ENCODE measurements at regions not wholly inside any gene's neighbourhood (a gene's known extent, or its start where the extent isn't known, plus 50 kb on each side); places are given as distances from the start of the nearest gene placed in this dataset.
"Not testable (repeated sequence)": the region's sequence is repeated elsewhere in the genome, so short reads cannot be mapped to it uniquely, and the experiment has no call there.

DNA sequence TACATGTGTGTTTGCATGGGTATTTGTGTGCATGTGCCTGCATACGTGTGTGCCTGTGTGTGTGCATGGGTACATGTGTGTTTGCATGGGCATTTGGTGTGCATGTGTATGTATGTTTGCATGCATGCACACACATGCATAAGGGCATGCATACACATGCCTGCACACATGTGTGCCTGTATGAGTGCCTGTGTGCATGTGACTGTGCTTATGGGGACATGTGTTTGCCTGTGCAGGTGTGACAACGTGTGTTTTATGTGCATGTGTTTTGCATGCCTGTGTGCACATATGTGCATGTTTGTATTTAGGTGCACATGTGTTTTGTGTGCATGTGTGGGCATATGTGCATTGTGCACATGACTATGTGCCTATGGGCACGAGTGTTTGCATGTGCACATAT is 165.7 kb downstream of the ERMARD start:
- DNase-seq, result no peak

DNA sequence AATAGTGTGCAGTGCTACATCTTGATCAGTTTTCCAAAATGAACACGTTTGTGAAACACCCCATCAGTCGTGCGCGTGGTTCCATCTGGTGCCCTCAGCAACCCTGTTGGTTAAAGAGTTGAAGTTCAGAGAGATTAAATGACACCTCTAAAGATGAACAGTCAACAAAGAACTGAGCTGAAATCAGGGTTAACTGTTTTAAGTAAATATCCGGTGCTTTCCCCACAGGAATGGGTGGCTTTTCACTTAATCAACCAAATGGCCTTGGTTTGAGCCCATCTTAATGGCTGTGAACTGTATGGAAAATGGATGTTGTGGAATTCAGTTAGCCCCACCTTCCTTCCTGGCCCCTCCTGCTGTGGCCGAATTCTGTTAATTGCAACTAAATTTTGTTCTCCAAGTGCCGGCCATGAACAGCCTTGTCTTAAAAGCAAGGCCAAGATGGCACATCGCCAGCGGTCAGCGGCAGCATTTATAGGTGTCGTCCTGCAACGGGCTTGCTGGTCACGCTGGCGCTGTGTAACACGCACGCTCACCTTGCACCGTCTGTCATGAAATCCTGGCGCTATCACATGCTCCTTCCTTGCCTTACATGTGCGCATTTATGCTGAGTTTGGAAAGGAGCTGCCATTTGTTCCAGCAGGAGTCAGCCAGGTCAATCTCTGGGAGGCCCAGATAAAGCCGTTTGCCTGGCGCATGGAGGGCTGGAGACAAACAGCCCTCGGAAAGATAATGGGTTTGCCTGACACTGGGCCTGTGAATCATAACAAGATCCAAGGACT is 164.5 kb downstream of the ERMARD start:
- no peak for DNase-seq

DNA sequence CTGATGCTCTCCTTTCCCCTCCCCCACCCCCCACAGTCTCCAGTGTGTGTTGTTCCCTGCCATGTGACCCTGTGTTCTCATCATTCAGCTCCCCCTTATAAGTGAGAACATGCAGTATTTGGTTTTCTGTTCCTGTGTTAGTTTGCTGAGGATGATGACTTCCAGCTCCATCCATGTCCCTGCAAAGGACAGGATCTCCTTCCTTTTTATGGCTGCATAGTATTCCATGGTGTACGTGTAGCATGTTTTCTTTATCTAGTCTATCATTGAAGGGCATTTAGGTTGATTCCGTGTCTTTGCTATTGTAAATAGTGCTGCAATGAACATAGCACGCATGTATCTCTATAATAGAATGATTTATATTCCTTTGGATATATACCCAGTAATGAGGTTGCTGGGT is 162.3 kb downstream of the ERMARD start:
- not testable (repeated sequence) for DNase-seq

DNA sequence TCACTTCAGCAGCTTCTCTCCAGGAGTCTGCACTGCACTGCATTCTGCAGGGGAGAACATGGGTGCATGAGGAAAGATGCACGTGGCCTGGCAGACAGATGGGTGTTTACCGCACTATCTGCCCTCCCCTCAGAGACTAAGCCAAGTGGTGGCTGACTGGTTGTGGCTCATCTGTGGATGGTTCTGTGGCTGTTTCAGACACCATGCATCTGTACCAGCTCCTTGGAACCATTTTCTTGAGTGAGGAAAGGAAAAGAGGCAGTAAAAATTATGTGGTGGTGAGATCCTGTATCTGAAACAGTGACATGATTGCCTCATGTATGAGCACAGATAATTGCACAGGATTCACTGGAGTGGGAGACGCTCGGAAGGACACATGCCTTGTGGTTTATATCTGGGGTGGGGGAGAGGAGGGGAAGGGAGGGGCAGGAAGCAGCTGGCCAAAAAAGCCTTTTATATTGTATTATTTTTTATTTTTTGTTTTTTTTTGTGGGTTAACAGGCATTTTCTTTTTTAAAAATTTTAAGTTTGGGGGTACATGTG is 161.7 kb downstream of the ERMARD start:
- no peak for DNase-seq

DNA sequence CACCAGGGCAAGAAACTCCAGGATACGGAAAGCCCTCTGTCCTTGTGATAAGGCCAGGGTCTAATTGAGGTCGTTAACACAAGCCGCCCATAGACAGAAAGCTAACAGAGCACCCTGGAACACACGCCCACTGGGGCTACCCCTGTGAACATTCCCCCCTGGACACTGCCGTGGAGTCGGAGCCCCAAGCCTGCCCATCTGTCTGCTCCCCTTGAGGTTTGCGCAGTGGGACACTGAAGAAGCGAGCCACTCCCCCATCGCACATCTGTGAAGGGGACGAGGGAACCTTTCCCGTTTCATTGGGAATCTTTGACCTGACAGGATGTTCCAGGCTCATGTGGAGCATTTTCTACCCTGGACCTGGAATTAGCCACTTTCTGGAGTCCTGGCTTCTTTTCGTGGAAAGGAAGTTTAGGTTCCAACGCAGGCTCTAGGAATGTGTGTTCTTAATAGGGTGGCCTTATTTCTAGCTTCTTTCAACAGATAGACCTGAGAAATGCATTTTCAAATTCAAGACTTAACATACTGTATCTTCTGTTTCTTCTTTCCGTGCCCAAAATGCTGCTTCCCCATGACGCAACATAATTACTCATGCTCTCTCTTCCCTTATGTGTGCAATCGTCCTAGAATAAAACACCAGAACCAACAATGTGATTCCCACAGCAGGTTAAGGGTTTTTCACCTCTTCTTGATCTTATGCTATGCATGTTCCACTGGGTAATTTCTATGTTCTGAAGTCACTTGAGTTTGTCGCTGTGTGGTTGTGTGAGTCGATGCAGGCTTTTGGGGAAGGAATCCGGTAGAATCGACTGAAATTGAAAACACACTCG is 161.1 kb downstream of the ERMARD start:
- no peak for DNase-seq

DNA sequence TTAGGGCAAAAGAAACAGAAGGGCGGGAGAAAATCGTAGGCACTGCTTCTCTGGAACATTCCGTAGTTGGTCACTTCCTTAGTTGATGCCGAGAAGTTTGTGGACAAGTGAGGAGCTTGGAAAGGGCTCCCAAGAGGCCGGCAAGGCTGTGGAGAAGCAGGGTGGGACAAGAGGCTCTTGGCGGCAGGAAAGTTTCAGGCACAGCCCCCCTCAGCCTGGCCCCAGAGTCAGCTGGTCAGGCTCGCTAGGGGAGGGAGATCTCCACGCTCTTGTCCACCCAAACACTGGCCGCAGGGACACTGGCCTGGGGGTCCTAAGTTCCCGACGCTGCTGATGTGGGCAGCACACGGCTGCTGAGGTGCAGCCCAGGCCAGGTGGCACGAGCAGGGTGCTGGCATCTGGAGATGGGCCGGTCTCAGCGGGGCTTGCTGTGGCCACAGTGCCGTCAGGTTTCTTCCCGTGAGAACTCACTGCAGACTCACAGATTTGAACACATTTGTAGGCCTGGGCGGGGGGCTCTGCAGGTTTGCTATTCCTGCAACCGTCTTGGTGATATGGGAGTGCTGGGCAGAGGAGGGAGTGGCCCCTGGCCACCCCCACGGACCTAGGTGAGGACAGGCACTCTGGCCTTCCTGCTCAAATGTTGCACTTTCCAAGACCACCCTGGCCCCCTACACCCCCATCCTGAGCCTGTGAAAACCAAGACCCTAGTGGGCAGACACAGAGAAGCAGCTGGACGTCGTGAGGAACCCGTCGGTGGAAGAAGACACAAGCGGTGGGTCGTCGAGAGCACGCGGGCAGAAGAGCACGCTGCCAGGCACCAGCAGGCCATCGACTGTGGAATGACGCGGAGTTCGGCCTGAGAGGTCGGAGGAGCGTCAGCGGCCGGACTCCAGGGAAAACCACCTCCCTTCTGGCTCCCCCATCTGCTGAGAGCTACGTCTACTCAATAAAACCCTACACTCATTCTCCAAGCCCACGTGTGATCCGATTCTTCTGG is 160.1 kb downstream of the ERMARD start:
- DNase-seq, result no peak

DNA sequence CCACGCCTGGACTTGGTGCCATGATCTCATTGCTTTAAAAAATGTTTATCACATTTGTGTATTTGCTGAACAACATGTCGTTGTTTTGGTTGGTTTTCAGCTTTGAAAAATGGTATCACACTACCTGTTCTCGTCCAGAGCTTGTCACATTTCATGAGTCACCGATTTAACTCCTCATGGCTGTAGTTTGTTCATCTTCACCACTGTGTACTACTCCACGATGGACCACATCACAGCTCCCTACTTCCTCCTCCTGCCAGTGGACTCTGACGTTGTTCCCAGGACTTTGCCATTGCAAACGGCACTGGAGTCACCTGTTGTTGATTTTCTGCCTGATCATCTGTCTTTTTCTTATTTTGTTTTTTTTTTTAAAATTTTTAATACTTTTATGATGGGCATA is 157.7 kb downstream of the ERMARD start:
- no peak for DNase-seq

DNA sequence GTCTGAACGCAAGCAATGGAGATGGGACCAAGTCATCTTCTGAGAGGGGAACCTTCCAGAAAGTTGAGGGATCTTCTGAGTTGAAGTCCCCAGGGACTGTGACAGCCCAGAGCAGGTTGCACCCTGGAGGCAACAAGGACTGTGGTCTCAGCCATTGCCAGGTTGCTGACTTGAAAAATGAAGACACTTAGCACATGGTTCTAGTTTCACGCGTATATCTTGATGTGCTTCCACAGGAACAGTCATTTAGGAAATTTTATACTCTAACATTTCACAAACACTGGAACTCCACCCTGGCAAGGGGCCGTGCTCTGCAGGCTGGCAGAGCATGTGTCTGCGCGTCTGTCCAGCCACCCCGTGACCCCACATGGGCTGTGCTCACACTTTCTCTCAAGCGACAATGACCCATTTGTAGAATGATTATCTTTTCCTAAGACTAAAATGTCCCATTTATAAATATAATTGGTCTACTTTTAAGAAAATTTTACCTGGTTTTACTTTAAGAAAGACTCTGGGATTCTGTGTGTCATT is 157.0 kb downstream of the ERMARD start:
- DNase-seq, result no peak

DNA sequence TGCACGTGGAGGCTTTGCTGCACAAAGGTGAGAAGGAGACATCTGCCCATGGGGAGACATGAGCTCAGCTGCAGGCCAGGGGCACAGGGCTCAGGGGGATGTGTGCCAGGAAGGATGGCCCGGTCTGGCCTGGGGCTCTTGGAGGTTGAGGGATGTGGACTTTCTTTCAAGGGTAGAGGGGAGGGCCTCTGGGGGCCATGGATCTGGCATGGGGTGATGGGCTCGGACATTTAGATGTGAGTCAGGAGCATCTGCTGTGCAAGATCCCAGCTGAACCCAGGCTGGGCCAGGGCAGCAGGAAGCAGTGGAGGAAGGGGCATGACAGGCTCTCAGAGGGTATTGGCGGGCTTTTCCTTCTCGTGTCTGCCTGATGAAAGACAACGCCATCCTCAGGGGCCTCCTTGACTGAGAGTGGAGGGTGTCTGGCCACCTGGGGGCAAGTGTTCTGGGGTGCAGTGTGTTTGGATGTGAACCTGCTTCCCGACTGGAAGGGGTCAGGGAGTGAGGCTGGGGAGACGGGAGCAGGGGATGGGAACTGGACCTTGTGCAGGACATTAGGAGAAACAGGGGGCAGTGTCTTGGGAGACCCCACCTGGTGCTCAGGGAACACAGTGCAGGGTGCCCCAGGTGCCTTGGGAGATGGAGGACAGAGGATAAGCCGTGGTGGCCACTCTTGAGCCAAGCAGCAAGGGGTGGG is 156.1 kb downstream of the ERMARD start:
- no peak for DNase-seq

DNA sequence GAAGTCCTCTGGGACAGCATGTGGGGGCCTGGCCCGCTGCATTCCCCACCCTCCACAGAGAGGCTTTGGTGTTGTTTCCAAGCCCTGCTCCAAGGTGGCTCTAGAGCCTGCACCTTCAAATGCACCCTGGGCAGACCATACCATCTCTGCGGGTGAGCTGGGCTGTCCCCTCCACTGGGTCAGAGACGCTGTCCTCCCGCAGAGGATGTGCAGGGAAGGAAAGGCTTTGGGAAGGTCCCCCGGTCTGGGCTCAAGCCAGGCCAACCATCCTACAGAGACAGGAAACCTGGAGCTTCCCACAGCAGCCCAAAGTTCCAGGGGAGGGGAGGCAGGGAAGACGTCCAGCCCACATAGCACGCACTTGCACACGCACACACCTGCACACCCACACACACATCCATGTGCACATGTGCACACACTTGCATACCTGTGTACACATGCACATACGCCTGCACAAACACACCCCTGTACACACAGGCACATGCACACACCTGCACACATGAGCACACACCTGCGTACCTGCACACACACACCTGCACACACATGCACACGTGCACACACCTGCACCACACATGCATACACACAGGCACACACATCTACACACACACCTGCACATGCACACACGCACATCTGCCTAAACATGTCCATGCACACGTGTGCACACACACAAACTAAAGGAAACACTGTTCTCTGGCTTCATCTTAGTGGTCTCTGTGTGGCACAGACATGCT is 155.4 kb downstream of the ERMARD start:
- no peak for DNase-seq

DNA sequence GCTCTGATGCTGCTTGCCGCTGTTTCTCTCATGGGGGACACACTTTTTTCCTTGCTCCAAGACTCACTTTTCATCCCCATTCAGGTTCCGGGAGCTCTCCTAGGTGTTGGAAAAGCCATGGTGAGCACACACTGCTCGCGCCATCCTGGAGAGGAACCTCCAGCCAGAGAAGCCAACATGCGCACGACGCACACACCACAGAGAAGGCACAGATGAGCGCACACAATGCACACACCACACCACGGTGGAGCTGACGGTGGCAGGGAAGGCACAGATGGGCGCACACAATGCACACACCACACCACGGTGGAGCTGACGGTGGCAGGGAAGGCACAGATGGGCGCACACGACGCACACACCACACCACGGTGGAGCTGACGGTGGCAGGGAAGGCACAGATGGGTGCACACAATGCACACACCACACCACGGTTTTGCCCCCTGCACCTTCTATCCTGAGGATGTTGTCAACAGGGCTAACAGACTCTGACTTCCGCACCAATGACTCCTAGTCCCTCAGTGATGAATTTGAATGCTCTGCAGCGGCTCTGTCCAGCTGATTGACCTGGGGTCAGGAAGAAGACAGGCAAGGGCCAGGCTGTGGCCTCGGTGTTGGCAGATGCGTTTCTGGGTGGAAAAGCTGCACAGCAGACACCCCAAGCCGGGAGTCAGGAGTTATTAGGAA is 154.7 kb downstream of the ERMARD start:
- DNase-seq, result no peak

DNA sequence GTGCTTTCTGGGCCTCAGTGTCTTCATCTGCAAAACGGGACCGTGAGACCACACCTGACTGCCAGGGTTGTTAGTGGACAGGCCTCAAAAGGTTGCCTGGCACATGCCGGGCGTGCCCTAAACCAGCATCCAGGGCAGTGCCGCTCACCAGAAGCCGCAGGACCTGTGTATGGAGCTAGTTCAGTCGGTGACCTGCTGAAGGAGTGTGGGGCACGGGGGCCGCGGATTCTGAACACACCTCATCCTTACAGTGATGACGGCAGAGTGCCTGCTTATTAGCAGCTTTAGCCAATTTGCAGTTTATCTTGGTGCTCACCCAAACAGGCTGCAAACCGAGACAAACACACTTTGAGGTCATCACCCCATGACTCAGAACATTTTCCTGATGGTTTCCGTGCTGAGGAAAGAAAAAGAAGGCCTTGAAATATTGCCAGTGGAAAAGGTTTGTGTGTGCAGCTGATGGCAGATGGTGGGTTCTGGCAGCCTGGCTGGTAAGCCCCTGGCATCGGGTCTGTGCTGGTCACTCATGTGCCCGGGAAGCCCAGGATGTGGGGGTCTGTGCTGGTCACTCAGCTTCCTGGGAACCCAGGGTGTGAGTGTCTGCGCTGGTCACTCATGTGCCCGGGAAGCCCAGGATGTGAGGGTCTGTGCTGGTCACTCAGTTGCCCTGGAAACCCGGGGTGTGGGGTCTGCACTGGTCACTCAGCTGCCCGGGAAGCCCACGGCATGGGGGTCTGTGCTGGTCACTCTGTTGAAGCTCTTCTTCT is 153.8 kb downstream of the ERMARD start:
- no peak for DNase-seq

DNA sequence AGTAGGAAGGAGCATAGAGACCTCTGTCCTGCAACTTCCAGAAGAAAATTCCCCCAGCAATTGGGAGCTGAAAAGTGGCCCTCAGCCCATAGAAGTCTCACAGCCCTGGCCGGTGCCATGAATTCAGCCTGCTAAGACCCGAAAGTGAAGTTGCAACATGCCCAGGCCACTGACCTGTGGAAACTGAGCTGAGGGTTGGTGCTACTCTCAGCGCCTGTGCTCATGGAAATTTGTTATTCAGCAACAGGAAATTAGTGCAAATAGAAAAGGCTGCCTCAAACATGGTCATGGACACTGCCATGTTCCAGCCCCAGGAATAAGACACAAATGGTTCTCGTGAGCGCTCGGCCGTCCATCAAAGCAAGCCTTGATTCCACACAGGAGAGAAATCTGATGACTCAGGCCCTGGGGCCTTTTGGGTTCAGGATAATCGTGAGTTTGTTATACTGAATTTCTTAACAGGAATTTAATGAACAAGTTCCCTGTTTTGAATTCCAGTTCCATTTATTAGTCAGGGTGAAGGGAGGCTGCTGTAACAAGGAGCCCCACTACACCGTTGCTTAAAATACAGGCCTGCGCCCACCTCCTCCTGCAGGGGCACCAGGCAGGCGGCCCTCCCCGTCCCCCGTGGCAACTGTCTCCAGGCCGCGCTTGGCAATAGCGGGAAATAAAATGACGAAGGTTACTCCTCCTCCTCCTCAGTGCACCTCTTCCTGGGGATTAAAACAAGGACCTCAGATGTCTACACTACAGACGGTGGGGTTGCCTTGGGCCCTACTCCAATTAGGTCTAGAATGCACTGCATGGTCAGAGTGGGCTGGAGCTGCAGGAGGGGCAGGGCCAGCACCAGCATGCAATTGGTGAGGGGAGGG is 152.9 kb downstream of the ERMARD start:
- no peak for DNase-seq

DNA sequence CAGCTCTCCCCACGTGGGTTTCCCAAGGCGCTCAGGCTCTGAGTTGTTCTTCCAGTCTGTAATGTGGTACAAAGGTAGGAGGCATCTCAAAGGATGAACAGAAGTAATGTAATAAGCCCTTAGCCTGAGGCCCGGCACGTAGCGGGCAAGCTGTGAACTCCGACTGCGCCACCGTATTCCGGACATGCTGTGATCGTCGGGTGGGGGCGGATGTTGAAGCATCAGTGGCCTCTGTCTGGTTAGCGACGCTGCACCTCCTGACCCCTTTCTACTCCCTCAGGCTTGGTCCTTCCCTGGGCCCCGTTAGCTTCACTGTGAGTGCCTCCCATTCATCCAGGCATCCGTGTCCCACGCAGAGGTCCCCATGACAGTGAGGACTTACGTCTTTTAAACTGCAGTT is 151.7 kb downstream of the ERMARD start:
- no peak for DNase-seq

DNA sequence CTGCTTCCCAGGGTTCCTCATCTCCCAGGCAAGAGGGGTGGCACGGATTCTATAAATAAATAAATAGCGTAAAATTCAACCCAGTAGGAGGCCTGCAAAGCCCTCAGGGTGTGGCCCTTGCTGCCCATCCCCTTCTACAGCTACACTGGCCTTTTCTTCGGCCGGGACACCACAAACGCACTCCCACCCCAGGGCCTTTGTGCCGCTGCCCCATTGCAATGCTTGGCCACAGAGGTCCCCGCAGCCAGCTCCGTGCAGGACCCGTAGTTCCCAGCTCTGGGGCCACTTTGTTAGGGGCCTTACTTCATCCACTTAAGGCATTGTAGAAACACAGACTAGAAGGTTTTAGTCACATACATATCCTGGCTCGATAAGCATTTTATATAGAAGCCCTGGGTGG is 151.2 kb downstream of the ERMARD start:
- no peak for DNase-seq

DNA sequence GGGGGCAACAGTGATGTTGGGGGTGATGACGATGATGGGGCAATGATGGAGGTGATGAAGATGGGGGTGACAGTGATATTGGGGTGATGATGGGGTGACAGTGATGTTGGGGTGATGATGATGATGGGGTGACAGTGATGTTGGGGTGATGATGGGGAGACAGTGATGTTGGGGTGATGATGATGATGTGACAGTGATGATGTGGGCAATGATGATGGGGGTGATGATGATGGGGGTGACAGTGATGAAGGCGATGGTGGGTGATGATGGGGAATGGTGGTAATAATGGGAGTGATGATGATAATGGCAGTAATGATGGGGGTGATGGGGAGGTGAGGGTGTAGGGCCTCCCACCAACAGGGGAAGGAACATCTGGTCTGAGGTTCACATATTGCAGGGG is 150.6 kb downstream of the ERMARD start:
- DNase-seq, result no peak

DNA sequence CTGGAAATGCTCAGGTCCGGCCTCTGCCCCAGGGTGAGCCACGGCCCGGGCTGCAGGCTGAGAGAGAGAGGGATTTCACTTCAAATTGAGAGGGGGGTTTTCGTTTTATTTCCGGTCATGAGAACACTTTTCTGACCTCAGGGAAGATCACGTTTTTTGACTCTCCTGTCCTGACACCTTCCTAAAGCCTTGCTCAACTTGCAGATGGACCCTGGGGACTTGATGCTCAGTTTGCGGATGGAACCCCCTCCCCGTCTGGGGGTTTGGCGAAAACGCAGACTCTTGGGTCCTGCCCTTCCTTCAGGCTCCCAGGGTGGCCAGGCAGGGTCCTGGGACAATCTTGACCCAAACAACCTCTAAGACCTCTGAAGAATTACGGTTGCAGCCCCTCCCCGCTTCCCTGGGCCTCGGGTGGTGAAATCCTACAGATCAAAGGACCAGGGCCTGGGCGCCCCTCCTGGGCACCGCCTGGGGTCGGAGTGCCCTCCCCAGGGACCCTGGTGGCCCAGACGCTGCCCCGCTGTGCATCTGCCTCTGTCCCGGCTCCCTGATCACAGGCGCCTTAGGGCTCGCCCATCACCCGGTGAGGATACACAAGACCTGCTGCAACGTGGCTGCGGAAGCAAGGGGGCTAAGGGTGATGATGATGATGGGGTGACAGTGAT is 148.2 kb downstream of the ERMARD start:
- no peak for DNase-seq

Measured in stimulated activated naive CD4-positive, alpha-beta T cell (primary cell).